H1 (cell line): ENCODE measurements at regions not wholly inside any gene's neighbourhood (a gene's known extent, or its start where the extent isn't known, plus 50 kb on each side); places are given as distances from the start of the nearest gene placed in this dataset.
"Not testable (repeated sequence)": the region's sequence is repeated elsewhere in the genome, so short reads cannot be mapped to it uniquely, and the experiment has no call there.

Experiments used
- CTCF ChIA-PET: fragments of 300-600 bp; sonication (Branson Sonifier 250); formaldehyde crosslinking; loops from one replicate; lab custom pipeline; 2021; ENCODE audit not compliant: partially characterized antibody; lab: Charles Lee
- POLR2A ChIA-PET: fragments of 300-600 bp; sonication (Branson Sonifier 250); formaldehyde crosslinking; loops from one replicate; lab custom pipeline; 2021; ENCODE audit warnings: inconsistent platforms; ENCODE audit not compliant: partially characterized antibody; lab: Charles Lee
- DNase-seq, 2 experiments: peaks; one replicate each; pipeline versions ENCODE4 v3.0.0 to v3.0.0-alpha.2; 2010 to 2022; ENCODE audit warnings: low spot score in 2 of 2, low read depth in 1 of 2, mixed read lengths in 1 of 2
- FAIRE-seq: peaks from 2 replicates; lab custom pipeline; 2011; peaks lifted over from hg19 to GRCh38; lab: Jason Lieb, UNC
- H2AFZ ChIP-seq: 2 replicates; pipeline ENCODE4 v1.8.1; 2012; ENCODE audit warnings: low read length, inconsistent platforms
- H2AK5ac ChIP-seq: 2 replicates; pipeline ENCODE4 v1.6.1; 2013; ENCODE audit warnings: low read depth, low read length
- H2BK120ac ChIP-seq: replicated peaks from 2 replicates; pipeline ENCODE3; 2013; ENCODE audit warnings: low read depth, low read length, inconsistent platforms
- H2BK12ac ChIP-seq: 2 replicates; pipeline ENCODE4 v1.6.1; 2013; ENCODE audit warnings: low read depth, low read length
- H2BK15ac ChIP-seq: 2 replicates; pipeline ENCODE4 v1.6.1; 2013; ENCODE audit warnings: low read length
- H2BK20ac ChIP-seq: 2 replicates; pipeline ENCODE4 v1.6.1; 2013; ENCODE audit warnings: low read length
- H2BK5ac ChIP-seq: 2 replicates; pipeline ENCODE4 v1.6.1; 2013; ENCODE audit warnings: low read depth, low read length
- H3K14ac ChIP-seq: 2 replicates; pipeline ENCODE4 v1.6.1; 2013; ENCODE audit warnings: inconsistent platforms; ENCODE audit not compliant: insufficient read length
- H3K18ac ChIP-seq: 2 replicates; pipeline ENCODE4 v1.6.1; 2013; ENCODE audit warnings: low read length; ENCODE audit errors: extremely low read depth
- H3K23ac ChIP-seq: 2 replicates; pipeline ENCODE4 v1.6.1; 2013; ENCODE audit warnings: inconsistent platforms; ENCODE audit not compliant: insufficient read length
- H3K23me2 ChIP-seq: 2 replicates; pipeline ENCODE4 v1.6.1; 2013; ENCODE audit warnings: low read depth, low read length
- H3K27ac ChIP-seq: 2 replicates; pipeline ENCODE4 v1.6.1; 2011; ENCODE audit warnings: low read depth, low read length, inconsistent platforms
- H3K27me3 ChIP-seq, 4 experiments: replicated peaks in 1 of 4; 1 replicate in 1 of 4; 2 replicates in 3 of 4; pipeline versions ENCODE4 v1.6.1 to v1.8.1; 2011 to 2013; ENCODE audit warnings: low read length in 3 of 4, mild to moderate bottlenecking in 3 of 4, inconsistent platforms in 2 of 4, mixed read lengths in 2 of 4, moderate library complexity in 1 of 4; ENCODE audit not compliant: control insufficient read depth in 3 of 4, insufficient read depth in 3 of 4; ENCODE audit errors: extremely low read depth in 1 of 4
- H3K36me3 ChIP-seq, 4 experiments: 2 replicates each; pipeline versions ENCODE4 v1.6.1 to v1.8.1; 2011 to 2013; ENCODE audit warnings: mild to moderate bottlenecking in 4 of 4, low read length in 3 of 4, moderate library complexity in 2 of 4, control low read depth in 1 of 4, inconsistent platforms in 1 of 4; ENCODE audit not compliant: insufficient read depth in 4 of 4, control insufficient read depth in 2 of 4
- H3K4ac ChIP-seq: replicated peaks from 2 replicates; pipeline ENCODE3; 2013; ENCODE audit warnings: low read length, low read depth, mixed read lengths, inconsistent platforms; ENCODE audit not compliant: insufficient read length
- H3K4me1 ChIP-seq, 4 experiments: replicated peaks in 1 of 4; 1 replicate in 1 of 4; 2 replicates in 3 of 4; pipeline versions ENCODE4 v1.6.1 to v1.8.1; 2011 to 2013; ENCODE audit warnings: low read length in 3 of 4, inconsistent platforms in 2 of 4, mixed read lengths in 1 of 4; ENCODE audit not compliant: insufficient read depth in 4 of 4, control insufficient read depth in 3 of 4
- H3K4me2 ChIP-seq, 2 experiments: 2 replicates each; pipeline versions ENCODE4 v1.6.1 to v1.8.1; 2011 to 2013; ENCODE audit warnings: low read depth in 2 of 2, low read length in 2 of 2, control low read depth in 1 of 2, inconsistent platforms in 1 of 2, mild to moderate bottlenecking in 1 of 2; ENCODE audit not compliant: insufficient read depth in 1 of 2
- H3K4me3 ChIP-seq, 4 experiments: fragments of 200-600, 300-600 bp in 1 of 4; sonication (generic), shearing (Covaris generic), sonication (Bioruptor Twin) in 1 of 4; 2 replicates each; pipeline versions ENCODE4 v1.5.1 to v1.8.1; 2011 to 2016; ENCODE audit warnings: low read length in 4 of 4, low read depth in 3 of 4, control low read depth in 2 of 4, inconsistent platforms in 2 of 4, mild to moderate bottlenecking in 2 of 4, mixed read lengths in 1 of 4, moderate library complexity in 1 of 4; ENCODE audit not compliant: insufficient read depth in 2 of 4; ENCODE audit errors: extremely low read depth in 1 of 4
- H3K56ac ChIP-seq: replicated peaks from 2 replicates; pipeline ENCODE3; 2013; ENCODE audit warnings: low read depth, mild to moderate bottlenecking, mixed read lengths, low read length, inconsistent platforms; ENCODE audit not compliant: insufficient read length
- H3K79me1 ChIP-seq: 2 replicates; pipeline ENCODE4 v1.6.1; 2013; ENCODE audit warnings: low read depth, low read length, control low read depth
- H3K79me2 ChIP-seq, 2 experiments: 2 replicates each; pipeline versions ENCODE4 v1.6.1 to v1.8.1; 2012 to 2013; ENCODE audit warnings: low read length in 2 of 2, mild to moderate bottlenecking in 2 of 2, inconsistent platforms in 1 of 2; ENCODE audit not compliant: insufficient read depth in 2 of 2, control insufficient read depth in 1 of 2
- H3K9ac ChIP-seq, 4 experiments: replicated peaks in 1 of 4; 1 replicate in 1 of 4; 2 replicates in 3 of 4; pipeline versions ENCODE4 v1.6.1 to v1.8.1; 2011 to 2013; ENCODE audit warnings: low read depth in 3 of 4, low read length in 3 of 4, control low read depth in 2 of 4, mild to moderate bottlenecking in 2 of 4, moderate library complexity in 2 of 4, inconsistent platforms in 1 of 4; ENCODE audit errors: extremely low read depth in 1 of 4
- H3K9me3 ChIP-seq, 2 experiments: 2 replicates each; pipeline versions ENCODE4 v1.6.1 to v1.8.1; 2012 to 2013; ENCODE audit warnings: mild to moderate bottlenecking in 2 of 2, moderate library complexity in 2 of 2, control low read depth in 1 of 2, inconsistent platforms in 1 of 2, low read depth in 1 of 2, low read length in 1 of 2, mixed read lengths in 1 of 2; ENCODE audit not compliant: insufficient read depth in 2 of 2
- H4K20me1 ChIP-seq, 2 experiments: replicated peaks in 1 of 2; 2 replicates each; pipeline versions ENCODE3 to v1.8.1; 2011 to 2013; ENCODE audit warnings: inconsistent platforms in 2 of 2, low read length in 2 of 2, mild to moderate bottlenecking in 1 of 2; ENCODE audit not compliant: insufficient read depth in 2 of 2, control insufficient read depth in 1 of 2
- H4K5ac ChIP-seq: 2 replicates; pipeline ENCODE4 v1.6.1; 2013; ENCODE audit warnings: low read length, low read depth, mixed read lengths, inconsistent platforms; ENCODE audit not compliant: insufficient read length
- H4K8ac ChIP-seq: 2 replicates; pipeline ENCODE4 v1.8.0; 2013; ENCODE audit warnings: mild to moderate bottlenecking, moderate library complexity, low read length, inconsistent platforms; ENCODE audit not compliant: insufficient read depth; ENCODE audit errors: extremely low read depth
- H4K91ac ChIP-seq: replicated peaks from 2 replicates; pipeline ENCODE3; 2013; ENCODE audit warnings: low read length, mixed read lengths, inconsistent platforms; ENCODE audit not compliant: insufficient read length
- WGBS, 2 experiments: shearing (Covaris generic) in 1 of 2; methylation state at CpG; one replicate each; pipeline versions ENCODE4 v1.1.6 to v1.1.7; 2013 to 2015; ENCODE audit warnings: low lambda C conversion rate in 2 of 2, mixed read lengths in 2 of 2, inconsistent platforms in 1 of 2, low coverage in 1 of 2, missing lambda C conversion rate in 1 of 2; ENCODE audit not compliant: insufficient replicate concordance in 2 of 2, insufficient coverage in 1 of 2, insufficient read length in 1 of 2; ENCODE audit errors: extremely low coverage in 1 of 2, missing lambda C conversion rate in 1 of 2; 5-methylcytosine and 5-hydroxymethylcytosine counted together

- H3K27ac ChIP-seq, H3K36me3 ChIP-seq, H3K9ac ChIP-seq, H2BK5ac ChIP-seq, H3K23me2 ChIP-seq, H3K79me1 ChIP-seq, H3K4ac ChIP-seq, H4K91ac ChIP-seq, H3K9me3 ChIP-seq, H4K20me1 ChIP-seq, H3K4me3 ChIP-seq, H3K4me2 ChIP-seq, H3K18ac ChIP-seq, H3K4me1 ChIP-seq, H2BK120ac ChIP-seq, DNase-seq, CTCF ChIA-PET, H3K79me2 ChIP-seq, H4K5ac ChIP-seq, H3K27me3 ChIP-seq, H2BK12ac ChIP-seq, H2AFZ ChIP-seq, H2BK20ac ChIP-seq, H3K14ac ChIP-seq, H2BK15ac ChIP-seq, FAIRE-seq, H4K8ac ChIP-seq, H3K23ac ChIP-seq, H2AK5ac ChIP-seq, H3K56ac ChIP-seq, POLR2A ChIA-PET: not testable (repeated sequence)
- WGBS, 2 experiments, result 88% methylated on average over 11 of the region's 11 CpGs; no CpG with 5 or more reads in 1 of the 2 experiments
Observed at GRCh38 chr3:75453328-75453727, 210.8 kb upstream of the FRG2C start.

- H2AK5ac ChIP-seq, H3K14ac ChIP-seq, FAIRE-seq, H3K4me1 ChIP-seq, H3K23me2 ChIP-seq, H3K56ac ChIP-seq, H3K27me3 ChIP-seq, H3K9me3 ChIP-seq, H2AFZ ChIP-seq, H3K18ac ChIP-seq, H3K9ac ChIP-seq, H4K20me1 ChIP-seq, H3K4ac ChIP-seq, H2BK5ac ChIP-seq, H2BK120ac ChIP-seq, H4K5ac ChIP-seq, H3K27ac ChIP-seq, DNase-seq, H2BK12ac ChIP-seq, H3K79me2 ChIP-seq, H2BK15ac ChIP-seq, H2BK20ac ChIP-seq, H3K36me3 ChIP-seq, POLR2A ChIA-PET, H4K8ac ChIP-seq, H3K4me2 ChIP-seq, H3K4me3 ChIP-seq, H4K91ac ChIP-seq, H3K79me1 ChIP-seq, CTCF ChIA-PET, H3K23ac ChIP-seq: not testable (repeated sequence)
- WGBS, 2 experiments, result 100% methylated on average over 1 of the region's 1 CpG; no CpG with 5 or more reads in 1 of the 2 experiments
Observed at GRCh38 chr3:75453839-75454238, 210.3 kb upstream of the FRG2C start.
